ENCODE measurements at regions not wholly inside any gene's neighbourhood (a gene's known extent, or its start where the extent isn't known, plus 50 kb on each side); places are given as distances from the start of the nearest gene placed in this dataset.

- DNase-seq (ENCODE audit: low read depth, low spot score) = no peak
- H3K27ac ChIP-seq = no peak overlapping the region
Measured at GRCh38 chr16:54540525-54541180, 254.1 kb upstream of the IRX3 start.

- no peak for DNase-seq (ENCODE audit: low read depth, low spot score)
- no peak overlapping the region for H3K27ac ChIP-seq
Measured at GRCh38 chr16:54538276-54538675, 251.7 kb upstream of the IRX3 start.

- DNase-seq (ENCODE audit: low read depth, low spot score) = no peak
Measured at GRCh38 chr16:54533856-54534490, 247.4 kb upstream of the IRX3 start.

GRCh38 chr16:54526916-54527315 is 240.3 kb upstream of the IRX3 start:
- no peak for DNase-seq (ENCODE audit: low read depth, low spot score)
- no peak overlapping the region for H3K27ac ChIP-seq

More at GRCh38 chr16:54533856-54534490, 247.4 kb upstream of the IRX3 start:
- no peak overlapping the region for H3K27ac ChIP-seq

- DNase-seq (ENCODE audit: low read depth, low spot score) = no peak
- no peak overlapping the region for H3K27ac ChIP-seq
Measured at GRCh38 chr16:54526087-54526486, 239.5 kb upstream of the IRX3 start.

- no peak overlapping the region for H3K27ac ChIP-seq
- no peak for DNase-seq (ENCODE audit: low read depth, low spot score)
Measured at GRCh38 chr16:54525104-54525503, 238.5 kb upstream of the IRX3 start.

- no peak overlapping the region for H3K27ac ChIP-seq
- DNase-seq (ENCODE audit: low read depth, low spot score) = no peak
Measured at GRCh38 chr16:54522584-54522983, 236.0 kb upstream of the IRX3 start.

GRCh38 chr16:54521327-54521726 is 234.7 kb upstream of the IRX3 start:
- H3K27ac ChIP-seq = no peak overlapping the region
- no peak for DNase-seq (ENCODE audit: low read depth, low spot score)

- H3K27ac ChIP-seq = no peak overlapping the region
- no peak for DNase-seq (ENCODE audit: low read depth, low spot score)
Measured at GRCh38 chr16:54519161-54519695, 232.6 kb upstream of the IRX3 start.

GRCh38 chr16:54517181-54517580 is 230.6 kb upstream of the IRX3 start:
- DNase-seq (ENCODE audit: low read depth, low spot score) = no peak

GRCh38 chr16:54512467-54512995 is 225.9 kb upstream of the IRX3 start:
- no peak overlapping the region for H3K27ac ChIP-seq
- no peak for DNase-seq (ENCODE audit: low read depth, low spot score)

More at GRCh38 chr16:54517181-54517580, 230.6 kb upstream of the IRX3 start:
- no peak overlapping the region for H3K27ac ChIP-seq

- DNase-seq (ENCODE audit: low read depth, low spot score) = no peak
- H3K27ac ChIP-seq = no peak overlapping the region
Measured at GRCh38 chr16:54511222-54511731, 224.7 kb upstream of the IRX3 start.

- H3K27ac ChIP-seq = no peak overlapping the region
- DNase-seq (ENCODE audit: low read depth, low spot score) = no peak
Measured at GRCh38 chr16:54510685-54511221, 224.2 kb upstream of the IRX3 start.

GRCh38 chr16:54509456-54509855 is 222.9 kb upstream of the IRX3 start:
- no peak for DNase-seq (ENCODE audit: low read depth, low spot score)
- no peak overlapping the region for H3K27ac ChIP-seq

- no peak for DNase-seq (ENCODE audit: low read depth, low spot score)
Measured at GRCh38 chr16:54508351-54508750, 221.8 kb upstream of the IRX3 start.

GRCh38 chr16:54506741-54507500 is 220.3 kb upstream of the IRX3 start:
- no peak overlapping the region for H3K27ac ChIP-seq
- DNase-seq (ENCODE audit: low read depth, low spot score) = no peak

More at GRCh38 chr16:54508351-54508750, 221.8 kb upstream of the IRX3 start:
- H3K27ac ChIP-seq = no peak overlapping the region

- H3K27ac ChIP-seq = no peak overlapping the region
- no peak for DNase-seq (ENCODE audit: low read depth, low spot score)
Measured at GRCh38 chr16:54506214-54506580, 219.6 kb upstream of the IRX3 start.

GRCh38 chr16:54505549-54506213 is 219.1 kb upstream of the IRX3 start:
- H3K27ac ChIP-seq = no peak overlapping the region
- no peak for DNase-seq (ENCODE audit: low read depth, low spot score)

- no peak for DNase-seq (ENCODE audit: low read depth, low spot score)
Measured at GRCh38 chr16:54504372-54504771, 217.8 kb upstream of the IRX3 start.

GRCh38 chr16:54503856-54504219 is 217.3 kb upstream of the IRX3 start:
- no peak for DNase-seq (ENCODE audit: low read depth, low spot score)
- H3K27ac ChIP-seq = no peak overlapping the region

More at GRCh38 chr16:54504372-54504771, 217.8 kb upstream of the IRX3 start:
- no peak overlapping the region for H3K27ac ChIP-seq

Data from epithelial cell of prostate (primary cell).